NCI-H146 (cell line): ENCODE measurements at regions not wholly inside any gene's neighbourhood (a gene's known extent, or its start where the extent isn't known, plus 50 kb on each side); places are given as distances from the start of the nearest gene placed in this dataset.

Source experiments
- DNase-seq: peaks from one replicate; lab custom pipeline; 2025; lab: John Stamatoyannopoulos, UW

GRCh38 chr1:80915491-80915890, 885.2 kb upstream of the ADGRL2 start:
- no peak for DNase-seq

GRCh38 chr1:80910426-80910825, 890.3 kb upstream of the ADGRL2 start:
- no peak for DNase-seq

GRCh38 chr1:80909172-80909784, 891.5 kb upstream of the ADGRL2 start:
- DNase-seq, result no peak

GRCh38 chr1:80896781-80897356, 903.9 kb upstream of the ADGRL2 start:
- DNase-seq, result no peak

GRCh38 chr1:80894921-80895320, 905.8 kb upstream of the ADGRL2 start:
- DNase-seq, result no peak

- DNase-seq, result no peak
Observed at GRCh38 chr1:80893115-80893514, 907.6 kb upstream of the ADGRL2 start.

- no peak for DNase-seq
Observed at GRCh38 chr1:80892539-80892938, 908.2 kb upstream of the ADGRL2 start.

- no peak for DNase-seq
Observed at GRCh38 chr1:80891871-80892270, 908.9 kb upstream of the ADGRL2 start.

- DNase-seq, result no peak
Observed at GRCh38 chr1:80882553-80882952, 918.2 kb upstream of the ADGRL2 start.

GRCh38 chr1:80878343-80878742, 922.4 kb upstream of the ADGRL2 start:
- DNase-seq, result no peak

GRCh38 chr1:80876035-80876434, 924.7 kb upstream of the ADGRL2 start:
- no peak for DNase-seq

- DNase-seq, result no peak
Observed at GRCh38 chr1:80869299-80869698, 931.4 kb upstream of the ADGRL2 start.

GRCh38 chr1:80847904-80848303, 952.8 kb upstream of the ADGRL2 start:
- no peak for DNase-seq

- DNase-seq, result no peak
Observed at GRCh38 chr1:80846966-80847365, 953.8 kb upstream of the ADGRL2 start.

GRCh38 chr1:80842796-80843195, 957.9 kb upstream of the ADGRL2 start:
- no peak for DNase-seq

- DNase-seq, result no peak
Observed at GRCh38 chr1:80841261-80841660, 959.5 kb upstream of the ADGRL2 start.

GRCh38 chr1:80837066-80837465, 963.7 kb upstream of the ADGRL2 start:
- no peak for DNase-seq

GRCh38 chr1:80836505-80836904, 964.2 kb upstream of the ADGRL2 start:
- DNase-seq, result no peak

- DNase-seq, result no peak
Observed at GRCh38 chr1:80827666-80828065, 973.1 kb upstream of the ADGRL2 start.

GRCh38 chr1:80825067-80825466, 975.7 kb upstream of the ADGRL2 start:
- DNase-seq, result no peak

GRCh38 chr1:80818211-80818610, 982.5 kb upstream of the ADGRL2 start:
- no peak for DNase-seq

- no peak for DNase-seq
Observed at GRCh38 chr1:80807981-80808380, 992.8 kb upstream of the ADGRL2 start.

GRCh38 chr1:80806431-80806830, 994.3 kb upstream of the ADGRL2 start:
- DNase-seq, result no peak

- no peak for DNase-seq
Observed at GRCh38 chr1:80801695-80802094, 999.0 kb upstream of the ADGRL2 start.
